H9 (cell line): ENCODE measurements at regions not wholly inside any gene's neighbourhood (a gene's known extent, or its start where the extent isn't known, plus 50 kb on each side); places are given as distances from the start of the nearest gene placed in this dataset.

Source experiments
- DNase-seq: peaks from one replicate; pipeline ENCODE4 v3.0.0-alpha.2; 2017
- H2AFZ ChIP-seq: one replicate; pipeline ENCODE4 v1.6.1; 2013; ENCODE audit warnings: mild to moderate bottlenecking, low read length, control low read depth, moderate library complexity
- H2AK5ac ChIP-seq: 2 replicates; pipeline ENCODE4 v1.6.1; 2013; ENCODE audit warnings: low read length, control low read depth, mixed read lengths; ENCODE audit not compliant: insufficient read length
- H2BK120ac ChIP-seq: one replicate; pipeline ENCODE4 v1.6.1; 2013; ENCODE audit warnings: low read depth, mild to moderate bottlenecking, low read length, control low read depth, inconsistent platforms; ENCODE audit not compliant: poor library complexity, severe bottlenecking
- H2BK12ac ChIP-seq: 2 replicates; pipeline ENCODE4 v1.6.1; 2013; ENCODE audit warnings: low read length, control low read depth, mixed read lengths, low read depth; ENCODE audit not compliant: insufficient read length
- H2BK15ac ChIP-seq: 2 replicates; pipeline ENCODE4 v1.6.1; 2013; ENCODE audit warnings: low read depth, low read length, control low read depth
- H2BK20ac ChIP-seq: one replicate; pipeline ENCODE4 v1.6.1; 2013; ENCODE audit warnings: low read depth, mild to moderate bottlenecking, low read length, control low read depth, inconsistent platforms; ENCODE audit not compliant: poor library complexity, severe bottlenecking
- H2BK5ac ChIP-seq: 2 replicates; pipeline ENCODE4 v1.6.1; 2013; ENCODE audit warnings: low read length, control low read depth, mixed read lengths; ENCODE audit not compliant: insufficient read length
- H3K14ac ChIP-seq: 2 replicates; pipeline ENCODE4 v1.6.1; 2013; ENCODE audit warnings: low read length, control low read depth; ENCODE audit not compliant: insufficient read depth
- H3K18ac ChIP-seq: 2 replicates; pipeline ENCODE4 v1.6.1; 2013; ENCODE audit warnings: low read depth, mild to moderate bottlenecking, mixed read lengths, low read length, control low read depth; ENCODE audit not compliant: insufficient read length
- H3K23ac ChIP-seq: 2 replicates; pipeline ENCODE4 v1.6.1; 2013; ENCODE audit warnings: low read length, control low read depth, mixed read lengths, low read depth; ENCODE audit not compliant: insufficient read length
- H3K23me2 ChIP-seq: 2 replicates; pipeline ENCODE4 v1.6.1; 2013; ENCODE audit warnings: low read depth, mild to moderate bottlenecking, mixed read lengths, low read length, control low read depth; ENCODE audit not compliant: insufficient read length, poor library complexity, severe bottlenecking
- H3K27ac ChIP-seq: 2 replicates; pipeline ENCODE4 v1.5.1; 2013; ENCODE audit warnings: low read length, control low read depth, mixed read lengths, low read depth; ENCODE audit not compliant: insufficient read length
- H3K27me3 ChIP-seq: 2 replicates; pipeline ENCODE4 v1.6.1; 2013; ENCODE audit warnings: low read length, control low read depth, inconsistent platforms; ENCODE audit not compliant: insufficient read depth
- H3K4ac ChIP-seq: 2 replicates; pipeline ENCODE4 v1.6.1; 2013; ENCODE audit warnings: low read depth, mild to moderate bottlenecking, control low read depth, inconsistent platforms, low read length, moderate library complexity
- H3K4me1 ChIP-seq: 2 replicates; pipeline ENCODE4 v1.6.1; 2013; ENCODE audit warnings: low read length, control low read depth, inconsistent platforms; ENCODE audit not compliant: insufficient read depth
- H3K4me2 ChIP-seq: 2 replicates; pipeline ENCODE4 v1.6.1; 2013; ENCODE audit warnings: low read length, control low read depth, mixed read lengths; ENCODE audit not compliant: insufficient read length, insufficient read depth
- H3K56ac ChIP-seq: 2 replicates; pipeline ENCODE4 v1.6.1; 2013; ENCODE audit warnings: low read depth, mild to moderate bottlenecking, mixed read lengths, low read length, control low read depth; ENCODE audit not compliant: insufficient read length
- H3K79me1 ChIP-seq: 2 replicates; pipeline ENCODE4 v1.6.1; 2013; ENCODE audit warnings: low read depth, mild to moderate bottlenecking, moderate library complexity, low read length, control low read depth, inconsistent platforms; ENCODE audit not compliant: insufficient read depth, poor library complexity, severe bottlenecking
- H3K79me2 ChIP-seq: 2 replicates; pipeline ENCODE4 v1.6.1; 2013; ENCODE audit warnings: low read length, control low read depth, inconsistent platforms; ENCODE audit not compliant: insufficient read depth
- H3K9ac ChIP-seq: 2 replicates; pipeline ENCODE4 v1.6.1; 2013; ENCODE audit warnings: low read length, control low read depth, mixed read lengths; ENCODE audit not compliant: insufficient read length; ENCODE audit errors: extremely low read depth
- H3K9me3 ChIP-seq: one replicate; pipeline ENCODE4 v1.6.1; 2013; ENCODE audit warnings: low read depth, low read length, inconsistent platforms; ENCODE audit not compliant: control insufficient read depth
- H3T11ph ChIP-seq: one replicate; pipeline ENCODE4 v1.6.1; 2013; ENCODE audit warnings: mild to moderate bottlenecking, low read length, control low read depth, inconsistent platforms
- H4K20me1 ChIP-seq: one replicate; pipeline ENCODE4 v1.6.1; 2013; ENCODE audit not compliant: control insufficient read depth, insufficient read length, insufficient read depth
- H4K5ac ChIP-seq: 2 replicates; pipeline ENCODE4 v1.6.1; 2013; ENCODE audit warnings: low read depth, mild to moderate bottlenecking, mixed read lengths, low read length, control low read depth; ENCODE audit not compliant: insufficient read length
- H4K8ac ChIP-seq: replicated peaks from 2 replicates; pipeline ENCODE4 v1.6.1; 2013; ENCODE audit warnings: low read length, control low read depth, mixed read lengths, low read depth; ENCODE audit not compliant: insufficient read length
- H4K91ac ChIP-seq: 2 replicates; pipeline ENCODE4 v1.6.1; 2013; ENCODE audit warnings: low read depth, mild to moderate bottlenecking, moderate library complexity, mixed read lengths, low read length, control low read depth; ENCODE audit not compliant: insufficient read length
- H3K27ac Mint-ChIP-seq, 3 experiments: 2 replicates in 2 of 3; 3 replicates in 1 of 3; pipeline ENCODE4 v1.8.0; 2020 to 2021; ENCODE audit warnings: mixed read lengths in 3 of 3, mild to moderate bottlenecking in 1 of 3, moderate library complexity in 1 of 3
- H3K27me3 Mint-ChIP-seq: 2 replicates; pipeline ENCODE4 v1.8.0; 2021; ENCODE audit warnings: low read depth, mild to moderate bottlenecking, moderate library complexity, mixed read lengths
- H3K36me3 Mint-ChIP-seq, 3 experiments: 2 replicates in 2 of 3; 3 replicates in 1 of 3; pipeline ENCODE4 v1.8.0; 2020 to 2021; ENCODE audit warnings: low read depth in 3 of 3, mixed read lengths in 3 of 3; ENCODE audit not compliant: insufficient read depth in 1 of 3
- H3K4me1 Mint-ChIP-seq, 2 experiments: 2 replicates each; pipeline ENCODE4 v1.8.0; 2020; ENCODE audit warnings: mixed read lengths in 2 of 2
- H3K4me3 Mint-ChIP-seq, 2 experiments: 2 replicates in 1 of 2; 3 replicates in 1 of 2; pipeline ENCODE4 v1.8.0; 2020 to 2021; ENCODE audit warnings: mild to moderate bottlenecking in 2 of 2, mixed read lengths in 2 of 2, moderate library complexity in 1 of 2
- H3K9me3 Mint-ChIP-seq, 2 experiments: 2 replicates in 1 of 2; 3 replicates in 1 of 2; pipeline ENCODE4 v1.8.0; 2020; ENCODE audit warnings: mild to moderate bottlenecking in 2 of 2, mixed read lengths in 2 of 2, moderate library complexity in 1 of 2
- CTCF ChIP-seq: fragments of 200-600 bp; sonication (generic); conservative IDR thresholded peaks from 3 replicates; pipeline ENCODE4 v1.8.0; 2021; ENCODE audit warnings: antibody characterized with exemption, mild to moderate bottlenecking
- WGBS: extraction: QIAGEN DNeasy Blood & Tissue Kit; methylation state at CpG from one replicate; pipeline ENCODE4 v1.1.7; 2013; ENCODE audit warnings: missing lambda C conversion rate, low lambda C conversion rate, mixed read lengths; ENCODE audit not compliant: insufficient read length; ENCODE audit errors: extremely low coverage; 5-methylcytosine and 5-hydroxymethylcytosine counted together

- Histone ChIP-seq H2BK15ac (no peak overlapping the region), H2BK12ac (no peak overlapping the region), H4K5ac (no peak overlapping the region), H4K91ac (no peak overlapping the region), H2BK5ac (no peak overlapping the region), H3K9ac (no peak overlapping the region), H3K27ac (no peak overlapping the region), H3K56ac (no peak overlapping the region), H3K23me2 (no peaks in the 10 kb centered on the region), H2BK20ac (no peak overlapping the region), H3K4me2 (no peak overlapping the region), H2AK5ac (no peak overlapping the region), H3K79me2 (no peaks in the 10 kb centered on the region; the same call in 1 of the 2 replicates), H3K4me1 (no peaks in the 10 kb centered on the region; the same call in 1 of the 2 replicates), H3T11ph (no peak overlapping the region), H3K18ac (no peak overlapping the region), H3K14ac (no peak overlapping the region), H3K4ac (no peak overlapping the region), H2AFZ (no peak overlapping the region), H4K20me1 (no peaks in the 10 kb centered on the region), H4K8ac (no peak overlapping the region), H3K27me3 (no peaks in the 10 kb centered on the region), H3K9me3 (no peaks in the 10 kb centered on the region), H3K79me1 (no peaks in the 10 kb centered on the region), H2BK120ac (no peak overlapping the region), H3K23ac (no peak overlapping the region)
- H3K4me1 Mint-ChIP-seq = peaks cover 6 to 9% of the 10 kb centered on the region in 2 experiments
- H3K27me3 Mint-ChIP-seq = peaks cover 2% of the 10 kb centered on the region
- TF ChIP-seq CTCF = no peak
- DNase-seq = no peak
- no peaks in the 10 kb centered on the region for H3K9me3 Mint-ChIP-seq
- WGBS = no CpG with 5 or more reads among the region's 4 CpGs
- no peak overlapping the region for H3K27ac Mint-ChIP-seq
- H3K4me3 Mint-ChIP-seq = no peak overlapping the region
- no peaks in the 10 kb centered on the region for H3K36me3 Mint-ChIP-seq
Measured at GRCh38 chr2:88396209-88396608, 56.3 kb downstream of the FOXI3 start.
